ENCODE measurements at regions not wholly inside any gene's neighbourhood (a gene's known extent, or its start where the extent isn't known, plus 50 kb on each side); places are given as distances from the start of the nearest gene placed in this dataset.

- no peak for TF ChIP-seq CTCF (IDR thresholded peaks at IDR 0.05)
- no peak for TF ChIP-seq POLR2AphosphoS5 (IDR thresholded peaks at IDR 0.05)
- no peak for TF ChIP-seq POLR2A (IDR thresholded peaks at IDR 0.05)
- no peak for TF ChIP-seq EP300 (IDR thresholded peaks at IDR 0.05)
Observed at GRCh38 chr11:19502691-19503253, 209.9 kb upstream of the NAV2 start.
